ENCODE measurements at regions not wholly inside any gene's neighbourhood (a gene's known extent, or its start where the extent isn't known, plus 50 kb on each side); places are given as distances from the start of the nearest gene placed in this dataset.

DNA sequence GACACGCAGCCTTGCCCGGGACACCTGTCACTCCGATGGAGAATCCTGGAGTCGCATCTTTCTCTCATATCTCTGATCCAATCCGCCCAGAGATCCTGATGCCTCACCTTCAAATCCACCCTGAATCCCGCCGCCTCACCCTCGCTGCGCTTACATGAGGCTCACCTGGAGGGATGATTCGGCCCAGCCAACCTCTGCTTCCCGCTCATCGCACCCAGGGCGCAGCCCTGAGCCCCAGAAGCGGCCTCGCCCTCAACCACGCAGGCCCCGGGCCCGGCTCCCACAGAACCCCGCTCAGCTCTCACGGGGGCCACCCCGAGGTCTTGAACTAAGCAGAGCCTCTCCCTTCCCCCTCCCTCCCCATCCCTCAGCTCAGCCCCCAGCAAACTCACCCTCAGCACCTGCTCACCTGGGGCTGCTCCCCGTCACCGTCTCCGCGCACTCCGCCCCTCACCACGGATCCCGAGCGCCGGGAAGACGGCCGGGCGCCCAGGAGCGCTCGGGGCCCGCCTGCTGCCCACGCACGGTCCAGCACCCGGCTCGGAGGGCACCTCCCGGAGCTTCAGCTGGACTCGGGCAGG is 160.0 kb downstream of the NDUFA10 start:
- H3K27me3 ChIP-seq, result no peaks in the 10 kb centered on the region
- 95% methylated on average over 42 of the region's 42 CpGs; no CpG with 5 or more reads in 1 of the 2 donors for WGBS, 2 donors (ENCODE audit: low coverage in 1 of 2)
- in situ Hi-C loops (cut with MboI; ENCODE audit: low pct_ligation_motif_present in 1 of 4, low pct_unique_long_range_greater_than_20kb in 1 of 4, low sequenced_read_pairs in 3 of 4) (no loop called here), intact Hi-C loops (cut with DNase I; ENCODE audit: low total_unique reads) (no loop called here)
- H3K4me1 ChIP-seq, result no peaks in the 10 kb centered on the region
- H3K4me3 ChIP-seq, result no peak overlapping the region
- no peaks in the 10 kb centered on the region for H3K36me3 ChIP-seq
- no peak overlapping the region for H3K27ac ChIP-seq
- no peaks in the 10 kb centered on the region for H3K9me3 ChIP-seq
- TF ChIP-seq CTCF (IDR thresholded peaks at IDR 0.05) (no peak), POLR2A (IDR thresholded peaks at IDR 0.05) (no peak), POLR2AphosphoS5 (IDR thresholded peaks at IDR 0.05) (no peak), EP300 (IDR thresholded peaks at IDR 0.05; ENCODE audit: low read depth) (no peak)
- DNase-seq, result no peak

GRCh38 chr2:239864247-239865058 is 160.7 kb downstream of the NDUFA10 start:
- intact Hi-C loops (cut with DNase I; ENCODE audit: low total_unique reads), result no loop called here
- Histone ChIP-seq H3K27me3 (no peaks in the 10 kb centered on the region), H3K9me3 (no peaks in the 10 kb centered on the region), H3K4me1 (no peaks in the 10 kb centered on the region), H3K36me3 (no peaks in the 10 kb centered on the region), H3K27ac (no peak overlapping the region), H3K4me3 (no peak overlapping the region)
- in situ Hi-C loops (cut with MboI; ENCODE audit: low pct_ligation_motif_present in 1 of 4, low pct_unique_long_range_greater_than_20kb in 1 of 4, low sequenced_read_pairs in 3 of 4), result no loop called here
- TF ChIP-seq CTCF (IDR thresholded peaks at IDR 0.05) (no peak), EP300 (IDR thresholded peaks at IDR 0.05; ENCODE audit: low read depth) (no peak), POLR2A (IDR thresholded peaks at IDR 0.05) (no peak), POLR2AphosphoS5 (IDR thresholded peaks at IDR 0.05) (no peak)
- no peak for DNase-seq
- 90 to 100% methylated on average over 2 to 22 of the region's 26 CpGs for WGBS, 2 donors (ENCODE audit: low coverage in 1 of 2)

DNA sequence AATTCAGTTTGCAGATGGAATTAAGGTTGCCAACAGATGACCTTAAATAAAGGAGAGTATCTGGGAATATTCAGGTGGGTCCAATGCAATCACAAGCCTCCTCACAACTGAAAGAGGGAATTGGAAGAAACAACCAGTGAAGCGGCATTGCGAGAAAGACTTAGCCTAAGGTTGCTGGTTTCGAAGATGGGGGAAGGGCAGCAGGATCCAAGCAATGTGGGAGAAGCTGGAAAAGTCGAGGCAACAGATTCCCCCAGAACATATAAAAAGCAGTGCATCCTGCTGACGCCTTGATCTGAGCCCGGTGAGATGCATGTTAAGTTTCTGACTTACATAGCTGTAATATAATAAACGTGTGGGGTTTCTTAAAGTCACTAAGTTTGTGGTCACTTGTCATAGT is 162.5 kb downstream of the NDUFA10 start:
- Histone ChIP-seq H3K9me3 (no peaks in the 10 kb centered on the region), H3K4me1 (no peaks in the 10 kb centered on the region), H3K27ac (no peak overlapping the region), H3K4me3 (no peak overlapping the region), H3K27me3 (no peaks in the 10 kb centered on the region), H3K36me3 (no peaks in the 10 kb centered on the region)
- intact Hi-C loops (cut with DNase I; ENCODE audit: low total_unique reads) (no loop called here), in situ Hi-C loops (cut with MboI; ENCODE audit: low pct_ligation_motif_present in 1 of 4, low pct_unique_long_range_greater_than_20kb in 1 of 4, low sequenced_read_pairs in 3 of 4) (no loop called here)
- TF ChIP-seq POLR2A (IDR thresholded peaks at IDR 0.05), result no peak
- no peak for TF ChIP-seq EP300 (IDR thresholded peaks at IDR 0.05; ENCODE audit: low read depth)
- TF ChIP-seq POLR2AphosphoS5 (IDR thresholded peaks at IDR 0.05), result no peak
- TF ChIP-seq CTCF (IDR thresholded peaks at IDR 0.05), result no peak
- 51 to 74% methylated on average over 7 of the region's 7 CpGs for WGBS, 2 donors (ENCODE audit: low coverage in 1 of 2)
- DNase-seq, result no peak

DNA sequence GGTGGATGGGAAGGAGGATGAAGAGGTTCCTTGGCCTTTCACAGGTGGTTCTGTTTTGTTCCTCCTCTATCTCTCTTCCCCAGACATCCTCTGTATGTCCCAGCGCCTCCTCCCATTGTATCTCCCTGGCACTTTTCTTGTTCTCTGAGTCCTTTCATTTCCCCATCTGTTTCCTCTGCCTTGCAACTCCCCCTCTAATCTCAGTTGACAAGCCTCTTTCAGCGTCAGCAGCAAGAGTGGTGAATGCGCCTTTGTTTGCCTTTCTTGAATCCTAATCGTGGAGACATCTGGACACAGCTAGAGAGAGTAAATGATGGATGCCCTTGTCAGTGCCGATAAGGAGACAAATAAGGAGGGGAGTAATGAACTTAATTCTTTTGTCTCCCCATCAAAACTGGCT is 167.0 kb downstream of the NDUFA10 start:
- in situ Hi-C loops (cut with MboI; ENCODE audit: low pct_ligation_motif_present in 1 of 4, low pct_unique_long_range_greater_than_20kb in 1 of 4, low sequenced_read_pairs in 3 of 4), result no loop called here
- whole genome bisulfite sequencing, 2 donors (ENCODE audit: low coverage in 1 of 2), result 45 to 49% methylated on average over 4 to 5 of the region's 5 CpGs
- intact Hi-C loops (cut with DNase I; ENCODE audit: low total_unique reads), result no loop called here

More for the DNA sequence above, 167.0 kb downstream of the NDUFA10 start:
- Histone ChIP-seq H3K9me3 (no peaks in the 10 kb centered on the region), H3K4me1 (no peaks in the 10 kb centered on the region), H3K36me3 (no peaks in the 10 kb centered on the region), H3K27me3 (no peaks in the 10 kb centered on the region), H3K27ac (no peak overlapping the region), H3K4me3 (no peak overlapping the region)
- no peak for DNase-seq
- no peak for TF ChIP-seq EP300 (IDR thresholded peaks at IDR 0.05; ENCODE audit: low read depth)
- no peak for TF ChIP-seq POLR2A (IDR thresholded peaks at IDR 0.05)
- TF ChIP-seq CTCF (IDR thresholded peaks at IDR 0.05), result no peak
- TF ChIP-seq POLR2AphosphoS5 (IDR thresholded peaks at IDR 0.05), result no peak
